DOHH2 (cell line): ENCODE measurements at regions not wholly inside any gene's neighbourhood (a gene's known extent, or its start where the extent isn't known, plus 50 kb on each side); places are given as distances from the start of the nearest gene placed in this dataset.

Experiments
- H3F3A ChIP-seq: fragments of 200-600 bp; sonication (generic), shearing (Covaris generic); 2 replicates; pipeline ENCODE4 v1.6.0; 2016; ENCODE audit warnings: antibody characterized with exemption, mild to moderate bottlenecking; ENCODE audit not compliant: control insufficient read depth, insufficient read depth
- H3K27ac ChIP-seq: fragments of 200-600 bp; sonication (generic); 2 replicates; pipeline ENCODE4 v1.5.1; 2014; ENCODE audit warnings: low read depth, mild to moderate bottlenecking, low read length, moderate library complexity
- H3K27me3 ChIP-seq: fragments of 200-600 bp; sonication (generic); 2 replicates; pipeline ENCODE4 v1.6.1; 2014; ENCODE audit warnings: mild to moderate bottlenecking, low read length, mixed read lengths; ENCODE audit not compliant: control insufficient read depth
- H3K36me3 ChIP-seq: fragments of 200-600 bp; sonication (generic); 2 replicates; pipeline ENCODE4 v1.6.1; 2014; ENCODE audit warnings: mild to moderate bottlenecking, low read length, moderate library complexity, mixed read lengths; ENCODE audit not compliant: control insufficient read depth
- H3K4me1 ChIP-seq: fragments of 200-600 bp; sonication (generic); 2 replicates; pipeline ENCODE4 v1.6.1; 2014; ENCODE audit warnings: mild to moderate bottlenecking, low read length, mixed read lengths; ENCODE audit not compliant: control insufficient read depth
- H3K4me2 ChIP-seq: fragments of 200-600 bp; sonication (generic); 2 replicates; pipeline ENCODE4 v1.6.0; 2014; ENCODE audit warnings: mild to moderate bottlenecking, low read length, moderate library complexity
- H3K4me3 ChIP-seq: fragments of 200-600 bp; sonication (generic); 2 replicates; pipeline ENCODE4 v1.5.1; 2014; ENCODE audit warnings: mild to moderate bottlenecking, low read length, mixed read lengths
- H3K79me2 ChIP-seq: fragments of 200-600 bp; sonication (generic); 2 replicates; pipeline ENCODE4 v1.6.1; 2014; ENCODE audit warnings: mild to moderate bottlenecking, low read length, mixed read lengths; ENCODE audit not compliant: control insufficient read depth
- H3K9me2 ChIP-seq: fragments of 200-600 bp; sonication (generic); replicated peaks from 2 replicates; pipeline ENCODE4 v1.6.1; 2014; ENCODE audit warnings: mild to moderate bottlenecking, low read length, mixed read lengths; ENCODE audit not compliant: control insufficient read depth
- H3K9me3 ChIP-seq: fragments of 200-600 bp; sonication (generic); 2 replicates; pipeline ENCODE4 v1.6.1; 2014; ENCODE audit warnings: antibody characterized with exemption, low read length, mixed read lengths; ENCODE audit not compliant: control insufficient read depth, insufficient read depth
- H4K20me1 ChIP-seq: fragments of 200-600 bp; sonication (generic); 2 replicates; pipeline ENCODE4 v1.6.0; 2014; ENCODE audit warnings: low read depth, mild to moderate bottlenecking, antibody characterized with exemption, low read length, moderate library complexity; ENCODE audit not compliant: control insufficient read depth, insufficient read depth
- EZH2phosphoT487 ChIP-seq: fragments of 200-600 bp; sonication (generic); IDR thresholded peaks from 2 replicates; pipeline ENCODE4 v1.6.1; 2017; ENCODE audit warnings: borderline replicate concordance, mild to moderate bottlenecking, antibody characterized with exemption, low read length, moderate library complexity, mixed read lengths
- TF ChIP-seq, protein P1 (sequence below): fragments of 200-600 bp; sonication (generic); IDR thresholded peaks from one replicate; pipeline ENCODE4 v1.5.1; 2014; ENCODE audit warnings: antibody characterized with exemption, mild to moderate bottlenecking, low read depth, low read length; ENCODE audit not compliant: poor library complexity, severe bottlenecking

DNA sequence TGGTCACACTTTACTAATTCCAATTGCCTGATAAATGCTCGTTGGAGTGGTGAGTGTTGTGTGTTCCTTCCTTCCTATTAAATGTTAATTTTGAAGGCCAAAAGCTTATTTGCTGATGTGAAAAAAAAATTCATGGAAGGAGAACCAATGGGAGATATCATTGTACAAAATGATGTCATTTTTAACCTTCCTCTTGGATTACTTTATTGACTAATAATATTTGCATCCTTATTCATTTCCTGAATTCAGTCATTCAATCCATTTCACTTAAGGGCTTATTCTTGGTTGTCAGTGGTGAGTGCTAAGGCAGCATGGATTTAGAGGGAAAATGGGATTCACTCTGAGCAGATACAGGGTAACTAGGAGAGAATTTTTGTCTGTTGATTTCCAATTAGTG, 216.0 kb upstream of the HTR2A start:
- no peak overlapping the region for H3K4me3 ChIP-seq
- H4K20me1 ChIP-seq: no peaks in the 10 kb centered on the region
- no peaks in the 10 kb centered on the region for H3K4me1 ChIP-seq
- H3K79me2 ChIP-seq: no peaks in the 10 kb centered on the region
- TF ChIP-seq EZH2phosphoT487: no peak
- TF ChIP-seq, protein P1, sequence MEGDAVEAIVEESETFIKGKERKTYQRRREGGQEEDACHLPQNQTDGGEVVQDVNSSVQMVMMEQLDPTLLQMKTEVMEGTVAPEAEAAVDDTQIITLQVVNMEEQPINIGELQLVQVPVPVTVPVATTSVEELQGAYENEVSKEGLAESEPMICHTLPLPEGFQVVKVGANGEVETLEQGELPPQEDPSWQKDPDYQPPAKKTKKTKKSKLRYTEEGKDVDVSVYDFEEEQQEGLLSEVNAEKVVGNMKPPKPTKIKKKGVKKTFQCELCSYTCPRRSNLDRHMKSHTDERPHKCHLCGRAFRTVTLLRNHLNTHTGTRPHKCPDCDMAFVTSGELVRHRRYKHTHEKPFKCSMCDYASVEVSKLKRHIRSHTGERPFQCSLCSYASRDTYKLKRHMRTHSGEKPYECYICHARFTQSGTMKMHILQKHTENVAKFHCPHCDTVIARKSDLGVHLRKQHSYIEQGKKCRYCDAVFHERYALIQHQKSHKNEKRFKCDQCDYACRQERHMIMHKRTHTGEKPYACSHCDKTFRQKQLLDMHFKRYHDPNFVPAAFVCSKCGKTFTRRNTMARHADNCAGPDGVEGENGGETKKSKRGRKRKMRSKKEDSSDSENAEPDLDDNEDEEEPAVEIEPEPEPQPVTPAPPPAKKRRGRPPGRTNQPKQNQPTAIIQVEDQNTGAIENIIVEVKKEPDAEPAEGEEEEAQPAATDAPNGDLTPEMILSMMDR: no peak
- H3K27ac ChIP-seq: no peak overlapping the region
- no peaks in the 10 kb centered on the region for H3K9me3 ChIP-seq
- H3F3A ChIP-seq: no peaks in the 10 kb centered on the region
- no peaks in the 10 kb centered on the region for H3K36me3 ChIP-seq
- no peak overlapping the region for H3K4me2 ChIP-seq
- H3K27me3 ChIP-seq: peaks cover 3% of the 10 kb centered on the region; the same call in 1 of the 2 replicates
- H3K9me2 ChIP-seq: no peaks in the 10 kb centered on the region

DNA sequence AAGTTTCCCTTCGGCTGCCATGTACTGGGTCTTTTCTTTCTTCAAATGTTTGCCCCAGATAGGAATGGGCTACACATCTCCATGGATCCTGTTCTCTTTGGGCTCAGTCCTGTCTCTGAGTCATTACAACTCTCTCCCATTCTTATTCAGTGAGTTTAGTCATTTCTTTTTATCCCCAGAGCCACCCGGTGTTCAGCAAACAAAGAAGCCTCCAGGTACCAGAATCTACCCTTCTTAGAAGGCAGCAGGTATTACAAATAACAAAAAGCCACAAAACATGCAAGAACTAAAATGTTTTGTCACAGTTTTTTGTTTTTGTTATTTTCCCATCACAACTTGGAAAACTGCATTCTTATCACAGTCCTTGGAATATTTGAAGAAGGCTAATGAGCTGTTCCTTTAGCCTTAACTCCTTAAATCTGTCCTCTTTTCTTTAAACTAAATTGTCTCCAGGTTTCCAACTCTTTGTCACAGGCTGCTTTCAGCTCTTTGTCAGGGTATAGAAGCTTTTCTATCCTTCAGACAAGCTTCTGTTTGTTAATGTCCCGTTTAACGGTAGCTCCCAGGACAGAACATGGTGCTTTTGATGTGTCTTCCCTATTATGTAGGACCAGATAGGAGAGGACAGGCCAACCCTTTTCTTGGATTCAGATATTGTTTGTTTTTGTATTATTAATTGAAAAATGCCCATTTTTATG, 215.5 kb upstream of the HTR2A start:
- no peak overlapping the region for H3K4me2 ChIP-seq
- H3K36me3 ChIP-seq: no peaks in the 10 kb centered on the region
- H3K9me3 ChIP-seq: no peaks in the 10 kb centered on the region
- no peak overlapping the region for H3K27ac ChIP-seq
- no peak for TF ChIP-seq EZH2phosphoT487
- TF ChIP-seq, protein P1: no peak
- H4K20me1 ChIP-seq: no peaks in the 10 kb centered on the region
- H3K4me1 ChIP-seq: no peaks in the 10 kb centered on the region
- H3F3A ChIP-seq: no peaks in the 10 kb centered on the region
- H3K27me3 ChIP-seq: peaks cover 3% of the 10 kb centered on the region; the same call in 1 of the 2 replicates
- no peak overlapping the region for H3K4me3 ChIP-seq
- no peaks in the 10 kb centered on the region for H3K9me2 ChIP-seq
- H3K79me2 ChIP-seq: no peaks in the 10 kb centered on the region

DNA sequence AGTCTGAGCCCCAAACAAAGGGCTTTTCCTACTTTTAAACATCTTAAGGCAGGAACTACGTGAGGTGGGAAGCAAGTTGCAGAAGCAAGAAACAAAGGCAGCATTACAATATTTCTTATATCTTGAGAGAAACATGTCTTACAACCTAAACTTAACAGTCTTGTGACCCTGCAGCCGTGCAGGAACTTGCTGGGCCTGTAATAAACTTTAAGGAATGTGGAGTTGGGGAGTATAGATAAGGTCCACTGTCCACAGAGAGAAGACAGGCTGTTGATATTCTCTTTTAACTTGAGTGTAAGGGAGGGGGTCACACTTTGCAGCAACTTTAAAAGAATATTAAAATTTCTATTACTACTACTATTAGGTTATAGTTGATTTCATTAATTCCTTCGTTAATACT, 214.6 kb upstream of the HTR2A start:
- no peaks in the 10 kb centered on the region for H4K20me1 ChIP-seq
- no peaks in the 10 kb centered on the region for H3K9me2 ChIP-seq
- no peak overlapping the region for H3K27ac ChIP-seq
- TF ChIP-seq, protein P1: no peak
- TF ChIP-seq EZH2phosphoT487: no peak
- H3K4me3 ChIP-seq: no peak overlapping the region
- no peak overlapping the region for H3K4me2 ChIP-seq
- H3K4me1 ChIP-seq: no peaks in the 10 kb centered on the region
- H3K9me3 ChIP-seq: no peaks in the 10 kb centered on the region
- peaks cover 3% of the 10 kb centered on the region; the same call in 1 of the 2 replicates for H3K27me3 ChIP-seq
- no peaks in the 10 kb centered on the region for H3K79me2 ChIP-seq
- H3F3A ChIP-seq: no peaks in the 10 kb centered on the region
- no peaks in the 10 kb centered on the region for H3K36me3 ChIP-seq
